ENCODE measurements at regions not wholly inside any gene's neighbourhood (a gene's known extent, or its start where the extent isn't known, plus 50 kb on each side); places are given as distances from the start of the nearest gene placed in this dataset.

DNA sequence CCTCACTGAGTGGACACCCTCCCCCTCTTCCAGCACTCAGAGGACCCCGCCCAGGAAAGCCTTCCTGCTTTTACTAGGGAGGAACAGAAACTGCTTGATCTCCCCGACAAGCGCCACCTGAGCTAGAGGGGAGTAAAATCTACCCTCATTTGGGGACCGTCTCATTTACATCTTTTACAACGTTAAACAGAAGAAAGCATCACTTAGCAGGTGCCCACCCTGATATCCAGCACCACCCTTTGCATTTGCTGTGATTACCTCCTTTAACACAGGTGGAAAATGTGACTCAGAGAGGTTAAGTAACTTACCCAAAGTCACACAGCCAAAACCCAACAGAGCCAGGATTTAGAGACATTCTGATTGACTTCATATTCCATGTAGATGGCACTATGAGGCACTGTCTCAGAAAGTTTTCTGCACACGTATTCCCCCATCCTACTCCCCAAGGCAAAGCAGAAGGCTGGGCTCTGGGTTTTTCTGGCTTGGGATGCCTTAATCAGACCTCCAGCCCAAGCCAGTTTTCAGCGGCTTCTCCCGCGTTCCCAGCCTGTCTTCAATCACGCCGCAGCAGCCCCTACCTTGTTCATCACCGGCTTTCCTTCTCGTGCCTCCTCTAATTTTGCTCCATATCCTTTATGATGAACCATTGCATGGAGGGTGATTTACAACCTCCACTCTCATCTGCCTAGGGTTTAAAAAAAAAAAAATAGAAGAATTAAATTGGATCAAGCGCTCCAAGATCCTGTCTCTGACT lies 314.6 kb upstream of the PROK2 start:
- Histone ChIP-seq H3K9me2 (replicated peaks; ENCODE audit: insufficient read depth) (no peaks in the 10 kb centered on the region), H3K27ac (no peak overlapping the region), H3K36me3 (replicated peaks; ENCODE audit: insufficient read depth, low read depth) (no peaks in the 10 kb centered on the region), H3K4me3 (no peak overlapping the region), H4K20me1 (ENCODE audit: insufficient read depth, poor library complexity, severe bottlenecking) (no peaks in the 10 kb centered on the region), H2AFZ (peak overlapping the region; percentile 65), H3K79me2 (no peaks in the 10 kb centered on the region), H3K9me3 (ENCODE audit: low read depth) (no peaks in the 10 kb centered on the region), H3K4me2 (peak overlapping the region; percentile 76), H3K4me1 (ENCODE audit: insufficient read depth) (peaks cover 16% of the 10 kb centered on the region), H3K27me3 (peaks cover 33% of the 10 kb centered on the region)
- DNase-seq (ENCODE audit: low spot score), result no peak
- TF ChIP-seq EZH2 (IDR thresholded peaks at IDR 0.05; ENCODE audit: borderline replicate concordance) (no peak), EZH2phosphoT487 (IDR thresholded peaks at IDR 0.05; ENCODE audit: low read depth, severe bottlenecking, unreplicated experiment) (no peak)
- TF ChIP-seq, protein P1, sequence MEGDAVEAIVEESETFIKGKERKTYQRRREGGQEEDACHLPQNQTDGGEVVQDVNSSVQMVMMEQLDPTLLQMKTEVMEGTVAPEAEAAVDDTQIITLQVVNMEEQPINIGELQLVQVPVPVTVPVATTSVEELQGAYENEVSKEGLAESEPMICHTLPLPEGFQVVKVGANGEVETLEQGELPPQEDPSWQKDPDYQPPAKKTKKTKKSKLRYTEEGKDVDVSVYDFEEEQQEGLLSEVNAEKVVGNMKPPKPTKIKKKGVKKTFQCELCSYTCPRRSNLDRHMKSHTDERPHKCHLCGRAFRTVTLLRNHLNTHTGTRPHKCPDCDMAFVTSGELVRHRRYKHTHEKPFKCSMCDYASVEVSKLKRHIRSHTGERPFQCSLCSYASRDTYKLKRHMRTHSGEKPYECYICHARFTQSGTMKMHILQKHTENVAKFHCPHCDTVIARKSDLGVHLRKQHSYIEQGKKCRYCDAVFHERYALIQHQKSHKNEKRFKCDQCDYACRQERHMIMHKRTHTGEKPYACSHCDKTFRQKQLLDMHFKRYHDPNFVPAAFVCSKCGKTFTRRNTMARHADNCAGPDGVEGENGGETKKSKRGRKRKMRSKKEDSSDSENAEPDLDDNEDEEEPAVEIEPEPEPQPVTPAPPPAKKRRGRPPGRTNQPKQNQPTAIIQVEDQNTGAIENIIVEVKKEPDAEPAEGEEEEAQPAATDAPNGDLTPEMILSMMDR (IDR thresholded peaks at IDR 0.05; ENCODE audit: poor library complexity), result no peak
- WGBS (ENCODE audit: low lambda C conversion rate, missing lambda C conversion rate), result 47% methylated on average over 14 of the region's 14 CpGs

DNA sequence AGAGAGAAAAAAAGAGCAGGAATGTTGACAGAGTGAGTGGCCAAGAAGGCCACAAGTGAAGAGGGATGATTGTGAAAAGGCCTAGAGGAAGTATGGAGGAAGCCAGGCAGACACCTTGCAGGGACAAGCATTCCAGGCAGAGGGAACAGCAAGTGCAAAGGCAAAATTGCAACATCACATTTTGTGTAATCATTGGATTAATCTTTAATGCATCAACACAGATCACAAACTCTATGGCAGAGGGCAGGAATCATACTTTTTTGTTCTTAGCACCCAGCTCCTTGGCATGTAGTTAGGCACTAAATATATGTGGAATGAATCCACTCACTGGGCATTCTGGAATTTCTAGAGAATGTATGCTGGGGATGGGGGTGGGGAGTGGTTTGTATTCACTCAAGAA lies 312.1 kb upstream of the PROK2 start:
- TF ChIP-seq, protein P1 (IDR thresholded peaks at IDR 0.05; ENCODE audit: poor library complexity), result no peak
- TF ChIP-seq EZH2phosphoT487 (IDR thresholded peaks at IDR 0.05; ENCODE audit: low read depth, severe bottlenecking, unreplicated experiment) (no peak), EZH2 (IDR thresholded peaks at IDR 0.05; ENCODE audit: borderline replicate concordance) (no peak)

DNA sequence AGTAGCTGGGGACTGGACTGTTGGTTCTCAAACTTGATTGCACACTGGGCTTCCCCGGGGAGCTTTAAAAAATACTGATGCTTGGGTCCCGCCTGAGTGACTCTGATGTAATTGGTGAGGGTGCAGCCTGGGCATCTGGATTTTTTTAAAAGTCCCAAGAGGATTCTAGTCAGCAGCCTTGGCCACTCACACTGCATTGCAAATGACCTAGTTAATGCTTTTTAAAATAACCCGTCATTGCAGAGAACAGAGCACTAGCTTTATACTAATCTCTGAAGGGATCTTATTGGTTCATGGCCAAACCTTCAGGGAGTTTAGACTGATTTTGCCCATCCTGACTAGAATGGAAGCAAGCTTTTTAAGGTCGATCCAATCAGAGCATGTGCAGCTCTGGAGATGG lies 310.6 kb upstream of the PROK2 start:
- 87% methylated on average over 4 of the region's 4 CpGs for WGBS (ENCODE audit: low lambda C conversion rate, missing lambda C conversion rate)
- TF ChIP-seq, protein P1 (IDR thresholded peaks at IDR 0.05; ENCODE audit: poor library complexity), result no peak
- no peak for TF ChIP-seq EZH2phosphoT487 (IDR thresholded peaks at IDR 0.05; ENCODE audit: low read depth, severe bottlenecking, unreplicated experiment)

More for the DNA sequence above, 312.1 kb upstream of the PROK2 start:
- H3K79me2 ChIP-seq, result no peaks in the 10 kb centered on the region
- H3K9me3 ChIP-seq (ENCODE audit: low read depth), result no peaks in the 10 kb centered on the region
- no peaks in the 10 kb centered on the region for H3K9me2 ChIP-seq (replicated peaks; ENCODE audit: insufficient read depth)
- no peak for DNase-seq (ENCODE audit: low spot score)
- H3K4me1 ChIP-seq (ENCODE audit: insufficient read depth), result peaks cover 16% of the 10 kb centered on the region
- H3K36me3 ChIP-seq (replicated peaks; ENCODE audit: insufficient read depth, low read depth), result no peaks in the 10 kb centered on the region
- no peak overlapping the region for H2AFZ ChIP-seq
- H4K20me1 ChIP-seq (ENCODE audit: insufficient read depth, poor library complexity, severe bottlenecking), result no peaks in the 10 kb centered on the region
- H3K4me3 ChIP-seq, result no peak overlapping the region
- peaks cover 26% of the 10 kb centered on the region for H3K27me3 ChIP-seq
- H3K4me2 ChIP-seq, result no peak overlapping the region
- H3K27ac ChIP-seq, result no peak overlapping the region

More for the DNA sequence above, 310.6 kb upstream of the PROK2 start:
- Histone ChIP-seq H3K27me3 (peaks cover 16% of the 10 kb centered on the region), H4K20me1 (ENCODE audit: insufficient read depth, poor library complexity, severe bottlenecking) (no peaks in the 10 kb centered on the region), H3K9me2 (replicated peaks; ENCODE audit: insufficient read depth) (no peaks in the 10 kb centered on the region), H3K27ac (no peak overlapping the region), H3K36me3 (replicated peaks; ENCODE audit: insufficient read depth, low read depth) (no peaks in the 10 kb centered on the region), H3K9me3 (ENCODE audit: low read depth) (no peaks in the 10 kb centered on the region), H3K4me3 (no peak overlapping the region), H3K4me1 (ENCODE audit: insufficient read depth) (peaks cover 15% of the 10 kb centered on the region), H3K79me2 (no peaks in the 10 kb centered on the region), H2AFZ (no peak overlapping the region), H3K4me2 (no peak overlapping the region)
- DNase-seq (ENCODE audit: low spot score), result no peak

Measured in hepatocyte (in vitro differentiated cells).